ENCODE measurements at regions not wholly inside any gene's neighbourhood (a gene's known extent, or its start where the extent isn't known, plus 50 kb on each side); places are given as distances from the start of the nearest gene placed in this dataset. TPM values are rescaled to one million over a fixed set of nuclear protein-coding genes. Genes with fewer than 3 reads are reported as not detected.

DNA sequence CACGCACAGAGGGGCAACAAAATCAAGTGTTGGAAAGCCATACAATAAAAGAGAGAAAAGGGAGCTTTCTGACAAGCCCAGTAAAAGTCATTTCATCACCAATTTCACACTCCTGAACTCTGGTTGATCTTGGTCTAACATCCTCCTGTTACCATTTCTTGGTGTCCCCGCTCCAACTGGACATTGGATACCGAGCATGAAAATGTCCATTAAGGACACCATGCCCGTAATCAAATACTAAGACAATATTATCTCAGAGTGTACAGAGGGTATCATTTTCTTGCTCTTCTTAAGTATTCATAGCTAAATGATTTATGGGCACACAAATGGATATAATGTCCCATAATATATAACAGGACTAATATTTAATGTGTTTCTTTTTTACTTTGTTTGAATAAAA, 218.9 kb downstream of the EPHA4 start:
- intact Hi-C loops (cut with DNase I; ENCODE audit: low total_unique reads): no loop called here
- Histone ChIP-seq H3K4me3 (no peak overlapping the region), H3K9me3 (no peaks in the 10 kb centered on the region), H3K27me3 (no peaks in the 10 kb centered on the region), H3K4me1 (no peaks in the 10 kb centered on the region), H3K36me3 (no peaks in the 10 kb centered on the region), H3K27ac (no peak overlapping the region)
- no peak for TF ChIP-seq POLR2A (IDR thresholded peaks at IDR 0.05)
- TF ChIP-seq, protein P1, sequence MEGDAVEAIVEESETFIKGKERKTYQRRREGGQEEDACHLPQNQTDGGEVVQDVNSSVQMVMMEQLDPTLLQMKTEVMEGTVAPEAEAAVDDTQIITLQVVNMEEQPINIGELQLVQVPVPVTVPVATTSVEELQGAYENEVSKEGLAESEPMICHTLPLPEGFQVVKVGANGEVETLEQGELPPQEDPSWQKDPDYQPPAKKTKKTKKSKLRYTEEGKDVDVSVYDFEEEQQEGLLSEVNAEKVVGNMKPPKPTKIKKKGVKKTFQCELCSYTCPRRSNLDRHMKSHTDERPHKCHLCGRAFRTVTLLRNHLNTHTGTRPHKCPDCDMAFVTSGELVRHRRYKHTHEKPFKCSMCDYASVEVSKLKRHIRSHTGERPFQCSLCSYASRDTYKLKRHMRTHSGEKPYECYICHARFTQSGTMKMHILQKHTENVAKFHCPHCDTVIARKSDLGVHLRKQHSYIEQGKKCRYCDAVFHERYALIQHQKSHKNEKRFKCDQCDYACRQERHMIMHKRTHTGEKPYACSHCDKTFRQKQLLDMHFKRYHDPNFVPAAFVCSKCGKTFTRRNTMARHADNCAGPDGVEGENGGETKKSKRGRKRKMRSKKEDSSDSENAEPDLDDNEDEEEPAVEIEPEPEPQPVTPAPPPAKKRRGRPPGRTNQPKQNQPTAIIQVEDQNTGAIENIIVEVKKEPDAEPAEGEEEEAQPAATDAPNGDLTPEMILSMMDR (IDR thresholded peaks at IDR 0.05): no peak
- DNase-seq: no peak

GRCh38 chr2:221360312-221360711, 211.8 kb downstream of the EPHA4 start:
- no peak for DNase-seq
- TF ChIP-seq POLR2A (IDR thresholded peaks at IDR 0.05): no peak
- TF ChIP-seq, protein P1 (IDR thresholded peaks at IDR 0.05): no peak

GRCh38 chr2:221360742-221361141, 211.4 kb downstream of the EPHA4 start:
- H3K36me3 ChIP-seq: no peaks in the 10 kb centered on the region
- DNase-seq: no peak
- H3K27me3 ChIP-seq: no peaks in the 10 kb centered on the region
- no peak overlapping the region for H3K4me3 ChIP-seq
- H3K4me1 ChIP-seq: no peaks in the 10 kb centered on the region
- intact Hi-C loops (cut with DNase I; ENCODE audit: low total_unique reads): no loop called here
- no peak for TF ChIP-seq POLR2A (IDR thresholded peaks at IDR 0.05)
- TF ChIP-seq, protein P1 (IDR thresholded peaks at IDR 0.05): no peak
- no peaks in the 10 kb centered on the region for H3K9me3 ChIP-seq
- H3K27ac ChIP-seq: no peak overlapping the region

More at GRCh38 chr2:221360312-221360711, 211.8 kb downstream of the EPHA4 start:
- intact Hi-C loops (cut with DNase I; ENCODE audit: low total_unique reads): no loop called here
- Histone ChIP-seq H3K4me3 (no peak overlapping the region), H3K36me3 (no peaks in the 10 kb centered on the region), H3K9me3 (no peaks in the 10 kb centered on the region), H3K27me3 (no peaks in the 10 kb centered on the region), H3K27ac (no peak overlapping the region), H3K4me1 (no peaks in the 10 kb centered on the region)

GRCh38 chr2:221361633-221362032, 210.5 kb downstream of the EPHA4 start:
- Histone ChIP-seq H3K27me3 (no peaks in the 10 kb centered on the region), H3K27ac (no peak overlapping the region), H3K9me3 (no peaks in the 10 kb centered on the region), H3K4me1 (no peaks in the 10 kb centered on the region), H3K36me3 (no peaks in the 10 kb centered on the region), H3K4me3 (no peak overlapping the region)
- no peak for DNase-seq
- intact Hi-C loops (cut with DNase I; ENCODE audit: low total_unique reads): no loop called here
- TF ChIP-seq, protein P1 (IDR thresholded peaks at IDR 0.05): no peak
- no peak for TF ChIP-seq POLR2A (IDR thresholded peaks at IDR 0.05)

DNA sequence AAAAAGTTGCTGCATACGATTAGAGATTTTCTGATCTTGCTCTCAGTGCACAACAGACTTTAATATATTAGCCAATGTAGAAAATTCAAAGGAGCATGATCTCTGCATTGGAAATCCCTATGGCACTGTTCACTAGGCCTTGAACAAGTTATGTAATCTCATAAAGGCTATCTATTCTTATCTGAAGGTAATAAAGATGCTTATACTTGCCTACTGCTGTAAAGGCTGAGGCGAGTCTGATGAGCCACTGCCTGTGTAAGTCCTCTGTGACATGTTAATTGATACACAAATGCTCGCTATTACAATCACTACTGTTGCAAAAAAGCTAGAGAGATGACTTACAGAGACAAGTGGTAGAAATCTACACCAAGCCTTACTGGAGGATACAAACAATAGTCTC, 207.4 kb downstream of the EPHA4 start:
- no peaks in the 10 kb centered on the region for H3K36me3 ChIP-seq
- H3K27me3 ChIP-seq: no peaks in the 10 kb centered on the region
- TF ChIP-seq, protein P1 (IDR thresholded peaks at IDR 0.05): no peak
- no peak for TF ChIP-seq POLR2A (IDR thresholded peaks at IDR 0.05)
- no peaks in the 10 kb centered on the region for H3K4me1 ChIP-seq
- DNase-seq: no peak
- H3K27ac ChIP-seq: no peak overlapping the region
- H3K4me3 ChIP-seq: no peak overlapping the region
- intact Hi-C loops (cut with DNase I; ENCODE audit: low total_unique reads): no loop called here
- H3K9me3 ChIP-seq: no peaks in the 10 kb centered on the region

Small RNA genes in the stretch of these regions (microRNA-seq; reads per million reads assigned to microRNA genes)
- gene MIR4268 (ENCODE audit: borderline microRNAs expressed, borderline replicate concordance): not detected

Small RNA genes in the stretch of these regions (small RNA-seq; reads per million reads assigned to genes)
- gene AC011233.1 (not detected), gene MIR4268 (not detected)
